NCI-H526 (cell line): ENCODE measurements at regions not wholly inside any gene's neighbourhood (a gene's known extent, or its start where the extent isn't known, plus 50 kb on each side); places are given as distances from the start of the nearest gene placed in this dataset.
"Not testable (repeated sequence)": the region's sequence is repeated elsewhere in the genome, so short reads cannot be mapped to it uniquely, and the experiment has no call there.

ENCODE experiments used
- DNase-seq, 2 experiments: peaks; one replicate each; lab custom pipeline; 2025; lab: John Stamatoyannopoulos, UW

DNA sequence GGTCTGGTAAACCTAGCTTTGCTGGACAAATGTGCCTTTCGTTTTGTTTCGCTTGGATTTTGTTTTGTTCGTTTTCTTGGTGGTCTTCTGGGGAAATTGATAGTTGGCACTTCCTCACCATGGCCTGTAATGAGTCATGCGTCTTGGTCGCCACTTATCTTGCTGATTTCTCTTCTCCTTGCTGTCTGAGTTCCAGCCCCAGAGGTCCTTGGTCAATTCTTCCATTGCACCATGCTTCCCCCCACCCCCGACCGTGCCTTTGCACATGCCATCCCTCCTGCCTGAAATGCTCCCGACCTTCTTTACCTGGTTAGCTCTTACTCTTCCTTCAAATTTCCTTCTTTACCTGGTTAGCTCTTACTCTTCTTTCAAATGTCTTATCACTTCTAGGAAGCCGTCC, 168.7 kb upstream of the MSX2 start:
- DNase-seq = no peak

- DNase-seq = no peak
Measured at GRCh38 chr5:174556756-174557155, 167.6 kb upstream of the MSX2 start.

DNA sequence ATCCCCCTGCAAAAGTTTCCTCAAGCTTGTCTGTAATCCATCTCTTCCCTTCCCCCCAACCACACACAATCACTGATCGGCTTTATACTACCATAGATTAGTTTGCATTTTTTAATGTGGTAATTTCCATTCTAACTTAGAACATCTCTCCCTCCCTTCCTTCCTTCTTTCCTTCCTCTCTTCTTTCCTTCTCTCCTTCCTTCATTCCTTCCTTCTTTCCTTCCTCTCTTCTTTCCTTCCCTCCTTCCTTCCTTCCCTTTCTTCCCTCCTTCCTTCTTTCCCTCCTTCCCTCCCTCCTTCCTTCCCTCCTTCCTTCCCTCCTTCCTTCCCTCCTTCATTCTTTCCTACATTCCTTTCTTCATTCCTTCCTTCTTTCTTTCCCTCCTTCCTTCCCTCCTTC, 166.2 kb upstream of the MSX2 start:
- no peak for DNase-seq

DNA sequence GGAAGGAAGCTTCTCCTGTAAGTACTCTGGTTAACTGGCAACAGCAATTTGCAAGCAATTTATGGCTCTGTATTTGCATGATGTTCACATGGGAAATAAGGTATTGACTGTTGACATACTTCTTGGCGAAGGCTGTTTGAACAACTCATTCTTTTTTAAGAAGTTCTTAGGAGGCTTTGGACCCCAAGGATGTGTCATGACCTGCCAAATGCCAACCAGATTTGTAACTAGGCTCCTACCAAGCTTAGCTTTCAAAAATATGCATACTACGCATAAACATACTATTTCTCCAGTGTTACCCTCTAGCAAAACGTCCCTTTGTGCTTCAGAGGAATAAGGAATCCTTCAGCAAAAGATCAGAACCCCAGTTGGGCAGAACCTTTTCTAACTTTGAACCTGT, 165.2 kb upstream of the MSX2 start:
- DNase-seq = peak; percentile 10 to 25

- DNase-seq = no peak
Measured at GRCh38 chr5:174559566-174560090, 164.8 kb upstream of the MSX2 start.

DNA sequence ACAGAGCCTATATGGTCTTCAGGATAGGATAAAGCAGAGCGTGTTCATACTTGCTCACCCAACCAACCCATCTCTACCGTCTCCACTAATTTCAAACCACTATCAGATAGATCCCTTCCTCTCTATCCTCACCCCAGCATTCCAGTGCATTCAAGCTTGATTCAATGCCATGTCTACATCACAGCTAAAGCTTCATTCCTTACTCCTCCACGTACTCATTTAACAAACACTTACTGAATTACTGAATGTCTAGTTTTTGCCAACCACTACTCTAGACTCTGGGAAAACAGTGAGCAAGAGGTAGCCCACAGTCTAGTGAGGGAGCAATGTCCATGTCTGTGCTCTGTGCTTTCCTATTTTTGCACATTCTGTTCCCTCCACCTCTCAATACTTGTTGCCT, 163.5 kb upstream of the MSX2 start:
- no peak for DNase-seq

- not testable (repeated sequence) for DNase-seq
Measured at GRCh38 chr5:174563040-174563439, 161.3 kb upstream of the MSX2 start.

DNA sequence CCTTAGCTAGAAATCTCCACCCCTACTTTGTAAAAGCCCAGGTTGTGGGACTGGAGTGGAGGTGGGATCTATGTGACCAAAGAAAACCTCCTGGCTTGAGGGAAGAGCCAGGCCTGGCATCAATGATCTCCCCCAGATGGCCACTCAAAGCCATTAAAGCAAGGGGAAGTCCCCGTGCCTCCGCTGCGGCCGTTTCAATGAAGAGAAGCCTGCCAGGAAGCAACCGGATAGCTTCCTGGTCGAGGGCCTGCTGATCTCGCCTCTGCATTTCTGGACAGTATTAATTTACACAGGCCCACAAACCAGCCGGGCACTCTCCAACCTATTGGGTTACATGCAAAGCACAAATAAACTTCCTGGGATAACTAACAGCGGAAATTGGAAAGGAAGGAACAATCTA, 160.5 kb upstream of the MSX2 start:
- peak in 1 of 2 experiments; percentile 7 for DNase-seq

- DNase-seq = no peak
Measured at GRCh38 chr5:174567506-174568141, 156.8 kb upstream of the MSX2 start.

- no peak for DNase-seq
Measured at GRCh38 chr5:174570662-174571061, 153.7 kb upstream of the MSX2 start.

- DNase-seq = no peak
Measured at GRCh38 chr5:174571662-174572397, 152.6 kb upstream of the MSX2 start.

- DNase-seq = no peak
Measured at GRCh38 chr5:174572591-174572990, 151.8 kb upstream of the MSX2 start.

GRCh38 chr5:174573221-174573994, 151.0 kb upstream of the MSX2 start:
- no peak for DNase-seq

DNA sequence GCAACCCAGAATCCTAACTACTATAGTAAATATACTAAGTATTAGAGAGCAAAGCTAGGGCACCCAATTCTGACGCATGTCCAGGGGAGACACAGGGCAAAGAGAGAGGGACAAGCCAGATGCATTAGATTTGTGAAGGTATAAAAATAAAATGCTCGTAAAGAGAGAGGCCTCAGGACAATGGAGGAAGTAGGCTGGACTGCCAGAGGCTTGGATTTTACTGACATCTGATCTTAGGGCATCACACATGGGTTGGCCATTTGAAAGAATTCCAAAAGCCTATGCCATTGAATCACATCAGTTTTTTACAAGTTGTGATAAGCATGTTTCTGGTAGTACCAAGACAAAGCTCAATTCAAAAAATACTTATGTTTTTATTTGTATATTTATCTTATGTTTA, 149.3 kb upstream of the MSX2 start:
- no peak for DNase-seq

GRCh38 chr5:174576042-174576441, 148.3 kb upstream of the MSX2 start:
- DNase-seq = no peak

- DNase-seq = peak in 1 of 2 experiments; percentile 37
Measured at GRCh38 chr5:174581479-174581878, 142.9 kb upstream of the MSX2 start.

- no peak for DNase-seq
Measured at GRCh38 chr5:174581894-174582293, 142.5 kb upstream of the MSX2 start.

DNA sequence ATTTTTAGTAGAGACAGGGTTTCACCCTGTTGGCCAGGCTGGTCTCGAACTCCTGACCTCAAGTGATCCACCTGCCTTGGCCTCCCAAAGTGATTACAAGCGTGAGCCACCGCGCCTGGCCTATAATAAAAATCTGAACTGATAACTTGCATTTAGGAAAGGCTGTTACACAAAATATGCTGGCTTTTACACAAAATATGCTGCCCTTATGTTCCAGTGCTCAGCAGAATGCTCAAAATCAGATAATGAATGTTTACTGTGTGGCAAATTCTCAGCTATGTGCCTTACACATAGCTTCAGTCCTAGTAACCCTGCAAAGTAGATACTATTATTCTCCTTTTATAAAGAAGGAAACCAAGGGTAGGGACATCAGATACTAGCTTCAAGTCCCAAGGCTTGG, 141.3 kb upstream of the MSX2 start:
- no peak for DNase-seq

DNA sequence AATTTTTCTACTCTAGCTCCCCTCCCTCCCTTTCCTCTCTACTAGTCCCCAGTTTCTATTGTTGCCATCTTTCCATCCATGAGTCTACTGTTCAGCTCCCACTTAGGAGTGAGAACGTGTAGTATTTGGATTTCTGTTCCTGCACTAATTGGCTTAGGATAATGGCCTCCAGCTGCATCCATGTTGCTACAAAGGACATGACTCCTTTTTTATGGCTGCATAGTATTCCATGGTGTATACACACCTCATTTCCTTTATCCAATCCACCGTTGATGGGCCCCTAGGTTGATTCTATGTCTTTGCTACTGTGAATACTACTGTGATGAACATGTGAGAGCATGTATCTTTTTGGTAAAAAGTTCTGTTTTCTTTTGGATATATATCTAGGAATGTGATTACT, 138.9 kb upstream of the MSX2 start:
- no peak for DNase-seq

- not testable (repeated sequence) for DNase-seq
Measured at GRCh38 chr5:174586163-174586562, 138.2 kb upstream of the MSX2 start.

DNA sequence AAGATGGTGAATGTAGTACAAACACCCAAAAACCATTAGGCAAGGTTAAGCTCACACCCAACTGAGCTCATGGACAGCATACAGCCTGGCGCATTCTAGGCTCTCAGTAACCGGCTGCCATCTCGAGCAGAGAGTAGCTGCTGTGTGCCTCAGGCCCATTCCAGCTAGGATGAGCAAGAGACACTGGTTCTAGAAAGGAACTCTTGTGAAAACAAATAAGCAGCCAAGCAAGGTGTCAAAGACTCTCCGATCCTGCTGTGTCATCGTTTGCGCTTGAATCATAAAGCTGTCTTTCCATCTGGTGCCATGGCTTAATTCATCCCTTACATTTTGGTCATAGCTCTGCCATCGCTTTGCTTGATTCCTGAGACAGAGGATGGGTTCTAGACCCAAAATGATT, 135.4 kb upstream of the MSX2 start:
- no peak for DNase-seq

DNA sequence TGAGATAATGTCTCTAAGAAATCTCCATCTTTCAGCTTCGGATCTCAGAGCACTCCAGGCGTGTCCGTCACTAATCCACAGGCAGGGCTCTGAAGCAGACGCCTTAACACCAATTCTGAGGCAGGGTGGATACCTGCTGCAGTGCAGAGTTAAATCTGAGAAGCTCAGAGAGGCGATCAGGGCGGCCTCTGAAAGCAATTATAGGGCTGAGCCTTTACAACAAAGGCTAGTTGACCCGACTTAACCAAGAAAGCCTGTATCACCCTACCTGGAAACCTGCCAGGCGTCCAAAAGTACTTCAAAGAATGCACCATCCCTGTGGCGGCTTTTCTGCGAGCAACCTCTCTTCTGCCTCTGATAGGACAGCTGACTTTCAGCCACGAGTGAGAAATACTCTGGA, 134.8 kb upstream of the MSX2 start:
- no peak for DNase-seq

DNA sequence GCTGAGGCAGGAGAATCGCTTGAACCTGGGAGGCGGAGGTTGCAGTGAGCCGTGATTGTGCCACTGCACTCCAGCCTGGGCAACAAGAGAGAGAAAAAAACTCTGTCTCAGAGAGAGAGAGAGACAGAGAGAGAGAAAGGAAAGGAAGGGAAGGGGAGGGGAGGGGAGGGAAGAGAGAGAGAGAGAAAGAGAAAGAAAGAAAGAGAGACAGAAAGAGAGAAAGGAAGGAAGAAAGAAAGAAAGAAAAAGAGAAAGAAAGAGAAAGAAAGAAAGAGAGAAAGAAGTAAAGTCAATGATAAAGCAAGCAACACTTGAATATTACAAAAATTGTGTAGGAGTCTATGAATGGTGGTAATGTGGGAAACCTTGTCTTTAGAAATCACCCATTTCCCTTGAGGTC, 133.6 kb upstream of the MSX2 start:
- no peak for DNase-seq
